Loucy (cell line): ENCODE measurements at regions not wholly inside any gene's neighbourhood (a gene's known extent, or its start where the extent isn't known, plus 50 kb on each side); places are given as distances from the start of the nearest gene placed in this dataset.

Source experiments
- H2AFZ ChIP-seq: fragments of 200-600 bp; sonication (generic); 2 replicates; pipeline ENCODE4 v1.6.0; 2016; ENCODE audit warnings: antibody characterized with exemption, mild to moderate bottlenecking, low read length, moderate library complexity
- H3F3A ChIP-seq: fragments of 200-600 bp; 2 replicates; pipeline ENCODE4 v1.6.0; 2016; ENCODE audit warnings: antibody characterized with exemption, low read depth, mild to moderate bottlenecking
- H3K27me3 ChIP-seq: fragments of 200-600 bp; sonication (generic); 2 replicates; pipeline ENCODE4 v1.6.1; 2014; ENCODE audit warnings: low read length, mild to moderate bottlenecking; ENCODE audit not compliant: insufficient read depth, poor library complexity, severe bottlenecking
- H3K36me3 ChIP-seq: fragments of 200-600 bp; sonication (generic); 2 replicates; pipeline ENCODE4 v1.6.1; 2016; ENCODE audit warnings: low read length; ENCODE audit not compliant: insufficient read depth
- H3K4me1 ChIP-seq: fragments of 200-600 bp; sonication (generic); 2 replicates; pipeline ENCODE4 v1.5.1; 2014; ENCODE audit warnings: low read length, mild to moderate bottlenecking; ENCODE audit not compliant: insufficient read depth, poor library complexity, severe bottlenecking
- H3K4me2 ChIP-seq: fragments of 200-600 bp; sonication (generic); 2 replicates; pipeline ENCODE4 v1.6.0; 2014; ENCODE audit warnings: antibody characterized with exemption, low read length, low read depth, mild to moderate bottlenecking; ENCODE audit not compliant: poor library complexity, severe bottlenecking
- H3K4me3 ChIP-seq: fragments of 200-600 bp; sonication (generic); 2 replicates; pipeline ENCODE4 v1.5.1; 2014; ENCODE audit warnings: low read length, mild to moderate bottlenecking, mixed read lengths; ENCODE audit not compliant: poor library complexity, severe bottlenecking
- H3K79me2 ChIP-seq: fragments of 200-600 bp; sonication (generic); 2 replicates; pipeline ENCODE4 v1.6.1; 2014; ENCODE audit warnings: low read length; ENCODE audit not compliant: insufficient read depth
- H3K9ac ChIP-seq: fragments of 200-600 bp; sonication (generic); 2 replicates; pipeline ENCODE4 v1.6.0; 2014; ENCODE audit warnings: mild to moderate bottlenecking, low read depth, low read length, moderate library complexity; ENCODE audit not compliant: poor library complexity, severe bottlenecking
- H3K9me2 ChIP-seq: fragments of 200-600 bp; sonication (generic); replicated peaks from 2 replicates; pipeline ENCODE4 v1.6.1; 2016; ENCODE audit warnings: low read depth, low read length, mixed read lengths
- H3K9me3 ChIP-seq: fragments of 200-600 bp; sonication (generic); 2 replicates; pipeline ENCODE4 v1.6.1; 2014; ENCODE audit warnings: mild to moderate bottlenecking, antibody characterized with exemption, low read length, low read depth; ENCODE audit not compliant: insufficient read depth
- H4K20me1 ChIP-seq: fragments of 200-600 bp; sonication (generic); 2 replicates; pipeline ENCODE4 v1.6.0; 2014; ENCODE audit warnings: antibody characterized with exemption, low read length, mild to moderate bottlenecking; ENCODE audit not compliant: insufficient read depth, poor library complexity, severe bottlenecking
- CTCF ChIP-seq: fragments of 200-600 bp; sonication (generic); conservative IDR thresholded peaks from 2 replicates; pipeline ENCODE4 v1.5.1; 2014; ENCODE audit warnings: mild to moderate bottlenecking, antibody characterized with exemption, low read length
- EZH2phosphoT487 ChIP-seq: fragments of 200-600 bp; IDR thresholded peaks from 2 replicates; pipeline ENCODE4 v1.6.1; 2018; ENCODE audit warnings: antibody characterized with exemption, mild to moderate bottlenecking, moderate library complexity, borderline replicate concordance

GRCh38 chr2:145930318-145930717 is 1410.4 kb upstream of the ZEB2 start:
- Histone ChIP-seq H4K20me1 (no peaks in the 10 kb centered on the region), H3K9me3 (no peaks in the 10 kb centered on the region), H3K4me1 (no peaks in the 10 kb centered on the region), H3K27me3 (no peaks in the 10 kb centered on the region), H3K9ac (no peak overlapping the region), H3K36me3 (no peaks in the 10 kb centered on the region), H3F3A (no peaks in the 10 kb centered on the region), H3K79me2 (no peaks in the 10 kb centered on the region), H2AFZ (no peak overlapping the region), H3K4me3 (no peak overlapping the region), H3K9me2 (no peaks in the 10 kb centered on the region), H3K4me2 (no peak overlapping the region)
- TF ChIP-seq EZH2phosphoT487 (no peak), CTCF (no peak)

GRCh38 chr2:145927131-145927950 is 1407.4 kb upstream of the ZEB2 start:
- H2AFZ ChIP-seq: no peak overlapping the region
- H3K36me3 ChIP-seq: no peaks in the 10 kb centered on the region
- no peaks in the 10 kb centered on the region for H3F3A ChIP-seq
- no peaks in the 10 kb centered on the region for H3K27me3 ChIP-seq
- H3K79me2 ChIP-seq: no peaks in the 10 kb centered on the region
- H3K9me2 ChIP-seq: no peaks in the 10 kb centered on the region
- H3K4me3 ChIP-seq: no peak overlapping the region
- no peaks in the 10 kb centered on the region for H3K9me3 ChIP-seq
- no peaks in the 10 kb centered on the region for H4K20me1 ChIP-seq
- H3K9ac ChIP-seq: no peak overlapping the region
- no peak overlapping the region for H3K4me2 ChIP-seq
- TF ChIP-seq CTCF: no peak
- no peak for TF ChIP-seq EZH2phosphoT487
- no peaks in the 10 kb centered on the region for H3K4me1 ChIP-seq

GRCh38 chr2:145925591-145925990 is 1405.7 kb upstream of the ZEB2 start:
- no peaks in the 10 kb centered on the region for H3K27me3 ChIP-seq
- no peaks in the 10 kb centered on the region for H3K79me2 ChIP-seq
- no peak overlapping the region for H2AFZ ChIP-seq
- H3K9me2 ChIP-seq: no peaks in the 10 kb centered on the region
- no peak overlapping the region for H3K9ac ChIP-seq
- H3K4me1 ChIP-seq: no peaks in the 10 kb centered on the region
- TF ChIP-seq CTCF (no peak), EZH2phosphoT487 (no peak)
- H3K36me3 ChIP-seq: no peaks in the 10 kb centered on the region
- no peak overlapping the region for H3K4me2 ChIP-seq
- H3F3A ChIP-seq: no peaks in the 10 kb centered on the region
- H4K20me1 ChIP-seq: no peaks in the 10 kb centered on the region
- no peaks in the 10 kb centered on the region for H3K9me3 ChIP-seq
- H3K4me3 ChIP-seq: no peak overlapping the region
